ENCODE measurements at regions not wholly inside any gene's neighbourhood (a gene's known extent, or its start where the extent isn't known, plus 50 kb on each side); places are given as distances from the start of the nearest gene placed in this dataset.

GRCh38 chr3:83835040-83835439 is 1123.7 kb upstream of the CADM2 start:
- TF ChIP-seq CTCF (IDR thresholded peaks at IDR 0.05) (no peak), POLR2A (IDR thresholded peaks at IDR 0.05) (no peak), EP300 (IDR thresholded peaks at IDR 0.05) (no peak), POLR2AphosphoS5 (IDR thresholded peaks at IDR 0.05) (no peak)

All from suprapubic skin (tissue), 4 donors.